Muscle of back (tissue), 3 donors: ENCODE measurements at regions not wholly inside any gene's neighbourhood (a gene's known extent, or its start where the extent isn't known, plus 50 kb on each side); places are given as distances from the start of the nearest gene placed in this dataset.

ENCODE experiments used
- DNase-seq, 3 donors: peaks; one replicate each; pipeline versions ENCODE4 v3.0.0 to v3.0.0-alpha.2; 2013

DNA sequence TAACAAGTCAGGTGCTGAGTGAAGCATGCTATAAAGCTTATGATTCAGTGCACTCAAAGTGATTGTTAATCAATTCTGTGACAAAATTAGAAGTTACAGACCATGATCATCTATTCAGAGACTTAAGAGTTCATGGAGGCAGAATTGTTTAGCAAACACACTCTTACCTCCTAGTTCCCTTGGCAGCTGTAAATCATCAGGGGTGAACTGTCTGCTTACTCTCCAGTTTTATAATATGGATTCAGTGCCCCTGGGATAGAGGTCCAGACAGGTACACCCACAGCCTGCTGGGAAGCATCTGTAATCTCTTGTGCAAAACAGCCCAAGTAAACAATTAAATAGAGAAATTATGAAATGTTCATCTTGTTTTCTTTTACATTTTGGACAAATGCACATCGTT, 835.0 kb upstream of the COBL start:
- no peak for DNase-seq

GRCh38 chr7:52150952-52151351, 834.3 kb upstream of the COBL start:
- no peak for DNase-seq

DNA sequence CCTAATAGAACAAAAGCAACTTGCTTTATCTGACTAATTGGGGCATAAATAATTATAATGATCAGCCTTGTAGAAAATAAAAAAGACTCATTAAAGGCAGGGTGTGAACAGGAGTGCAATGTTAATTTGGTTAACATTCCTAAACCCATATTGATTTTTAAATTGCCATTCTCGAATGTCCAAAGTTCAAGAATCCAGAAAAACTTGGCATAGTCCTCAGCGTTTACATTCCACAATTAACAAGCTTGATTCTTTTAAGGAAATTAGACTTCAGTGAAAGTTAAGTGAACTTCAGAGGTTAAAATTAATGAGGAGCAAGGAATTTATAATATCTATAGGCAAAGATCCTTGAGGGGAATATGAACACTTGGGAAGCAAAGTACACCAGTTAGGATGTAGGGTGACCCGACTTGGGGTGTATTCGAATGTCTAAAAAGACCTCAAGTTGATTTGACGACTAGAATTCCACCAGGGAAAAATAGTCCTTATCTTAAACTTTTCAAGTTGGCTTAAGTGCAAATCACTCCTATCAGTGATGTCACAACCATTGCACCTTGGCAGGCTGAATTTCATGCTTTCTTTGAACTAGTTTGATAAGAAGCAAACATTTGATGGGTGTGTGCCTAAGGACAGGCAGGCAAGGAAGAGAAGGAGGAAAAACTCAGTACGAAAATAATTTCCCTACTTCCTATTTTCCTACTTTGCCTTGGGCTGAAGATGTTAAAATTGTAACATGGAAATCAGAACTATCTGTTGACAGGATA, 830.4 kb upstream of the COBL start:
- DNase-seq: no peak

- no peak for DNase-seq
Observed at GRCh38 chr7:52143219-52143618, 826.6 kb upstream of the COBL start.

- no peak for DNase-seq
Observed at GRCh38 chr7:52140851-52141250, 824.2 kb upstream of the COBL start.

- DNase-seq: no peak
Observed at GRCh38 chr7:52135403-52135802, 818.8 kb upstream of the COBL start.

DNA sequence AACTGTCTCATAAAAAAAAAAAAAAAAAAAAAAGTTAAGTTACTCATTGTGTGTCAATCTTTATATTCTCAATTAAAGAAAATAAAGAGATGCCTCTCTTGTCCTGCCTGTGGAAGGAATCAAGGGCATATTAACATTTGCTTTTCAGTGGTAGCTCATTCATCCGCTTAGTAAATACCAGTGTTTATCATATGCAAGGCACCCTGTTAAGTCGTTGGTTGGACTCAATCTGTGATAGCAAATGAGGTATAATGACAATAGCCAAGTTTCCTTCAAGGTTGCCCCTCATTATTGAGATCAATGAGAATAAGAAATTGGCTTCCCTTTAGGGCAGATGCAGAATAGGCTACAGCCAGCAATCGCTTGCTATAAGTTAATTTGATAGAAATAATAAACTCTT, 812.7 kb upstream of the COBL start:
- DNase-seq: no peak

DNA sequence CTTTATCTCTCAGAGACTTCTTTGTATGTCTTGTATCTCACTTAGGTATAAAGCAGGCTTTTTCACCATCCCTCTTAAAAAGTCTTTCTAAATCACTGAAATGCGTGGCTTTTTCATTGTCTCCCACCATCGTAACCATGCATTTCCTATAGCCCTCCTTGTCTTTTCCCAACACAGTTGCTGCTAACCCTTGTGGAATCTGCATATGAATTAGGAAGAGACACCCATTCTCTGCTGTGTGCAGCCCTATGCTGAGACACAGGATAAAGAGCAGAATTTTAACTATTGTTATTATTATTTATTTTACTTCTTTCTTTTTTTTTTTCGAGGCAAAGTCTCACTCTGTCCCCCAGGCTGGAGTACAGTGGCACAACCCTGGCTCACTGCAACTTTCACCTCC, 804.3 kb upstream of the COBL start:
- no peak for DNase-seq

- no peak for DNase-seq
Observed at GRCh38 chr7:52119537-52119936, 802.9 kb upstream of the COBL start.

DNA sequence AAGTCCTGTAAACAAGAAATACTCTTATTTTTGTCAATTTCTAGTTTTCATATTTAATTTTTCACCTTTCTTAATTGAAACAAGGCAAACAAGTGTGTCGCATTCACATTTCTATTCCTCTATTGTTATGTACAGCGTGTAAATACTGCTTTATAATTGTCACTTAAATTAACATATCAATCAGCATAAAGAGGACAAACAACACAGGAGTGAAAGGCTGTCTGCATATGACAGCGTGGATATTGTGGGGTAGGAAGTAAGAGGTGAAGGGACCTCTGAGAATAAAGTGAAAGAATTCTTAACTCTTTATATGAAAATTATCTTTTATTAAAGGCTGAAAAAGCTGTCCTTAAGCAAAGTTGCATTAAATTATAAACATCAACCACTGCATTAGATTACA, 797.9 kb upstream of the COBL start:
- DNase-seq: no peak

GRCh38 chr7:52114056-52114455, 797.4 kb upstream of the COBL start:
- no peak for DNase-seq

- DNase-seq: no peak
Observed at GRCh38 chr7:52107355-52107754, 790.7 kb upstream of the COBL start.

GRCh38 chr7:52095861-52096260, 779.3 kb upstream of the COBL start:
- DNase-seq: no peak

DNA sequence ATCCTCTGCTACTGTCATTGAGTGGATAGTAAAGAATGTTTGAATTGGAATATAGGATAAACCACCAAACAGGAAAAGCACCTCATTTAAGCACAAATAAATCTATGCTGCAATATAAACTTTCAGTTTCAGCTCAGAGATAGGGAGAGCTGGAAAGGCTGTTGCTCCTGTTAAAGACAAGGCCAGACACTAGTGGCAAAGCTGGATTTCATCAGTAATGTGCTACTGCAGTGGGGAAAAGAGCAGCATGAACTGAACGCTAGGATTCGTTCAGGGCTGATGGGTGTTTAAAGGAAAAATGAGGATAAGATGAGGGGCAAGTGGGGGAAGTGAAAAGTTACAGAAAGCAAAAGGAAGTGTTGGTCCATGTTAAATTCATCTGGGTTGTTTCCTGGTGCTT, 775.4 kb upstream of the COBL start:
- DNase-seq: no peak

GRCh38 chr7:52091101-52091500, 774.5 kb upstream of the COBL start:
- no peak for DNase-seq

DNA sequence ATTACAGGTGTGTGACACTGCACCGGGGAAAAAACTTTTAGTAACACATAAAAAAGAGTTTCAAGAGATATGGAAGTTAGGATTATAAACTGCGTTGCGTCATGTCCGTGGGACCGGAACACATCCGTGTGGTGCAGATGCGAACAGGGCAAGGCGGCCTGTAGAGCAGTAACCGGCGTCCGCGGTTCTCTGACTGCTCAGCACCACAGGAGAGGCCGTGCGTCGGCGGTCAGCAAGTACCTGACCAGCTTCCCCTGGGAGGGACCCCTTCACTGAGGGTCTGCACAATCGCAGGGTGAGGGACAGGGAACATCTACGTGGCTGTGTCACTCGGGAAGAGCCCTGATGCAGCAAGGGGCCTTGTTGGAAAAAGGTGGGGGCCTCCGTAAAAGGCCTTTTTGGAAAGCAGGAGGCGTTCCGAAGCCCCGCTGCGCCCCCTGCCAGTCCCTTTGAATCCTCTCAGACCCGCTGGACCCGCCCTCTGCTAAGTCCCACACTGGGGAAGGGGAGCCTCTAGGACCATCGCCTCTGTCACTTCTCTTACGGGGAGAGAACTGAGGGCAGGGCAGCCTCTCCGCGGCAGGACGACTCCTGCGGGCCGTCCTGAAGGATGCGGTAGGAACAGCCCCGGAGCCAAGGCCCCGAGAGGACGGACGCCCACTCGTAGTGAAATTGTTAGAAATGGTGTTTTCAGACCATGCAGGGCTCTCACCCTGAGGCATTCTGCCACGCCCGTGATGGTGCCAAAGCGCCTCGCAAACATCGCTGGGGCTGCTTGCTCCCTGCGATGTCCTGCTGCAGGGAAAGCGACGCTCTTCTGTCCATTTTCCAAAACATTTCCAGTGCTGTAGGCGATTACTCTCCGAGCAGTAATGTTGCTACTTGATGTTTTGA, 771.6 kb upstream of the COBL start:
- DNase-seq: peak; percentile 8 to 78 (median 31)

DNA sequence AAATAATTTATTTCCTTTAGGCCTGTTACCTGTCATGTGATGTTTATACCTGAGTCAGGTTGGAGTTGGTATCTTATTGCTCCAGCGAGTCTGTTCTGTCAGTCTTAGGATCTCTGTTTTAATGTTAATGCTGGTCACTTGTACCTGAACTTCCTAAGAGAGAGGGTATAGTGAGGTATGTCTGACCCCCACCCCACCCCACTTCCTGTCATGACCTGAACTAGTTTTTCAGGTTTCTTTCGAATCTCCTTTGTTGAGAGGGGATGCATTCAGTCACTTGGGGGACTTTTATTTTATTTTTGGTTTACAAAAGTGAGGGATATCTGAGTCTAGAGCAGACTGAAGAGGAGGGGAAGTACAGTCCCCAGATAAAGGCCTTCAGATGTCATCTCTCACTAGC, 769.0 kb upstream of the COBL start:
- DNase-seq: no peak

DNA sequence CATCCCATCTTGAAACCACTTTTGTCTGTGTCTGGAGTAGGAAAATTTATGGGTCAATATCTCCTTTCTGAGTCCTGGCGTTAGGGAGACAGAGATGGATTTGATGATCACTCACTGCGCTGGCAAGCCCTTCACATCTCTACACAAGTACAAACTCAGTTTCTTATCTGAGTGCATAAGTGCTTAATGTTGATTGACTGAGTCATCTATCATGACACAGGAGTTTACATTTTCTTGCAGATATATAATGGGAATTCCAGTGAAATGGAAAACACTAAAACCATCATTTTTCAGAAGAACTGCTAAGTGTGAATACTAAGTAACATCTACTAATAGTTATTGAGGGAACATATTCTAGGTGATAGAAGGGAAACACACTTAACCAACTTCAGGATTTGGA, 763.9 kb upstream of the COBL start:
- no peak for DNase-seq

- DNase-seq: no peak
Observed at GRCh38 chr7:52079726-52080125, 763.1 kb upstream of the COBL start.

DNA sequence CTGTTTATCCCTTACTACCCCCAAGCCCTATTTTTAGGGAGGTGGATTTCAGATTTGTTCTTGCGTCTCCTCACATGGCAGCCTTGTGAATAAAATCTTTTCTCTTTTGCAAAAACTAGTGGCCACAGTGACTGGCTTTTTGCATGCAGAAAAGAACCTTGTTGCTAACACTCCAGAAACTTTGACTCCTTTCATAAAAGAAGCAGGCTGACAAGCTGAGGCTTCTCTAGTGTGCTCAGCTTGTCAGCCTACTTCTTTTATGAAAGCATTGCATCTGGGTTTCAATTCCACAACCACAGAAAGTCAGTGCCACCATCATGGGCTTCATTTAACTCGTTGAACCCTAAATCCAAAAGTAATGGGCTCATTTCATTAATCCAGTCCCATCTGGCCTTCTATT, 761.0 kb upstream of the COBL start:
- DNase-seq: no peak

DNA sequence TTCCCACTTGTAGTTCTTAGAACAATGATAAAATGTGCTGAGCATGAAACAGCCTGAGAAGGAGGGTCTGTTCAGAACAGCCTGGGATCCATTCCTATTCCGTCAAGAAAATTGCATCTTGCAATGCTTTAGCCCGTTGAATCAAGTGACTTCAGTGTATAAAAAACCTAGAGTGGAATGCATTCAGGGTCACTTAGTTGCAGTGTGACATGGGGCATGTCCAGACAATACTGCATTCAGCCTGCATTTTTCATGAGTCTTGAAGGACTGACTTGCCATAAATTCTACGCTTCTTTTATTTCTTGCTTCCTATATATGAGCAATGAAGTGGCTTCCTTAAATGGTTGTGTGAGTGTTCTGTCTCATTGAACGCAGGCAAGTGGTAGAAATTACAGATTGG, 758.3 kb upstream of the COBL start:
- no peak for DNase-seq

DNA sequence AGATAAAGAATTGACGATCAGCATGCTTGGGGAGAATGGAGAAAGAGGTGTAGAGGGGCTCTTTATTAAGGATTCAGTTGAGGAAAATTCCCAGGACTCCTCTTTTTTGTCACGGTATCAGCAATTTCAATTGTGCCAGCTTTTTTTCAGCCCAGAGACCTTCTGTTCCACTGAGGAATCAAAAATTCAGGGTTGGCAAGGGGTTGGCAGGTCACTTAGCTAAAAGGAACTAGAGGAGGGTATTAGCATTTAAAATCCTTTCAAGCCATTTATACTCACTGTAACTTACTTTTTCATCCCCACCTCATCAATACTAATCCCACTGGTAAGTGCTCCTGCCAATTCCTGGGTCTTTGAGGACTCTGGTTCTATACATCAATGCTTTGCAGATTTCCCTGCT, 757.5 kb upstream of the COBL start:
- DNase-seq: no peak

DNA sequence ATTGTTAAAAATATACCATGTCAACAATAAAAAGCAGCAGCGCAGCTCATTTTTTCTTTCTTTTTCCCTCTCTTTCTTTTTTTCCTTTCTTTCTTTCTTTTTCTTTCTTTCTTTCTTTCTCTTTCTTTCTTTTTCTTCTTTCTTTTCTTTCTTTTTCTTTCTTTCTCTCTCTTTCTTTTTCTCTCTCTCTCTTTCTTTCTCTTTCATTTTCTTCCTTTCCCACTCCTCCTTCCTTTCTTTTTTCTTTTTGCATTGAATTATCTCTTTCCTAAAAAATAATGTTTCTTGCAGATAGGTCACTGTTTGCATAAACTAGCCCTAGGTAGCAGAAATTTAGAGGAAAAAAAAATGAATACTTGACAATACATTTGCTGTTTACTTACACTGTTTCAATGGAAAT, 755.1 kb upstream of the COBL start:
- no peak for DNase-seq
